ENCODE measurements at regions not wholly inside any gene's neighbourhood (a gene's known extent, or its start where the extent isn't known, plus 50 kb on each side); places are given as distances from the start of the nearest gene placed in this dataset.

DNA sequence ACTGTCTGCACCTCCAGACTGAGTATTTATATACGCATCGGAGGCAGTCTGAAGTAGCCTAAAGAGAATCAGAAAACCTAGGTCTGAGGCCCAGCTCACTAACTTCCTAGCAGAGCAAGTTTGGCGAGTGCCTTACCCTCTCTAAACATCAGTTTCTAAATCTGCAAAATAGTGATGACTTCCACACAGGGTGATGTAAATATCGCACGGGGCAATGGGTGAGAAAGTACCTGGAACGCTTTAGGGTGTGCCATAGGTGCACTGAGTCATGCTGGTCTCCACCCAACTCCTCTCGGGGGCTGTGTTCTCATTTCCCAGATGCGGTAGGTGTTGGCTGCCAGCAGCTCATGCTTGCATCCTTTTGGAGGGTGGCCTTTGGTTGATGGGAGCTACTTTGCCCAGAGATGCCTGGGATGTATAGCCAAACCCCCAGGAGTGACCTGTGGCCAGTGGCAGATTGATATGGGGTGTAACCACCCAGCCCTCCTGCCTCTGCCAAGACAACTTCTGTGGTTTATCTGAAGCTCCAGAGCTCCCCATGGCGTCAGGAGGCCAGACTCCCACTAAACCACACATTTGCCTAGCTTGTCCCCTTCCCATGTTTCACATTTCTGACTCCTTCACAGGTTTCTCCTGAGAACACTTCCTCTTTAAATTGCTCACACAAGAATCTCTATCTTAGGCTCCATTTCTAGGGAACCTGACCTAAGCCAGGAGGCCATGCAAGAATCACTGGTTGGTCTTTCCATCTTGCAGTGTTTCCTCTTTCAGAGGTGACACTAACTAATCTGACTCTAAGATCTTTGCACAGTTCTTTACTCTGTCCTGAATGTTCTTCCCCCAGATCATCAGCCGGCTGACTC lies 62.0 kb upstream of the TUNAR start:
- Mint-ChIP-seq H3K4me1 (no peaks in the 10 kb centered on the region), H3K27me3 (peaks cover 36% of the 10 kb centered on the region), H3K27ac (no peak overlapping the region), H3K9me3 (ENCODE audit: insufficient read depth) (no peaks in the 10 kb centered on the region), H3K4me3 (no peak overlapping the region)
- no peak overlapping the region for H3K27ac ChIP-seq (ENCODE audit: low read length in 2 of 2)
- WGBS (ENCODE audit: insufficient coverage) = 81% methylated on average over 9 of the region's 10 CpGs
- no peak overlapping the region for H3K4me3 ChIP-seq (ENCODE audit: control extremely low read depth in 1 of 5, extremely low read depth in 1 of 5, insufficient read depth in 1 of 5, low read depth in 2 of 5, low read length in 4 of 5)
- H3K9me3 ChIP-seq (ENCODE audit: control extremely low read depth in 1 of 3, control insufficient read depth in 2 of 3, insufficient read depth in 1 of 3, low read length in 2 of 3) = no peaks in the 10 kb centered on the region
- H3K9ac ChIP-seq (ENCODE audit: low read length) = no peak overlapping the region
- POLR2A ChIA-PET = no interaction called here
- DNase-seq (no peak), ATAC-seq (ENCODE audit: low read depth) (no peak)
- H3K4me1 ChIP-seq (ENCODE audit: control insufficient read depth in 2 of 2, insufficient read depth in 2 of 2, low read length in 2 of 2) = no peaks in the 10 kb centered on the region
- H3K36me3 ChIP-seq (replicated peaks in 1 of 2; ENCODE audit: control extremely low read depth in 1 of 2, control insufficient read depth in 1 of 2, extremely low read depth in 1 of 2, insufficient read depth in 2 of 2, low read length in 1 of 2) = no peaks in the 10 kb centered on the region
- H2AFZ ChIP-seq (ENCODE audit: insufficient read depth, low read depth, low read length, poor library complexity, severe bottlenecking) = no peak overlapping the region
- TF ChIP-seq, protein P1, sequence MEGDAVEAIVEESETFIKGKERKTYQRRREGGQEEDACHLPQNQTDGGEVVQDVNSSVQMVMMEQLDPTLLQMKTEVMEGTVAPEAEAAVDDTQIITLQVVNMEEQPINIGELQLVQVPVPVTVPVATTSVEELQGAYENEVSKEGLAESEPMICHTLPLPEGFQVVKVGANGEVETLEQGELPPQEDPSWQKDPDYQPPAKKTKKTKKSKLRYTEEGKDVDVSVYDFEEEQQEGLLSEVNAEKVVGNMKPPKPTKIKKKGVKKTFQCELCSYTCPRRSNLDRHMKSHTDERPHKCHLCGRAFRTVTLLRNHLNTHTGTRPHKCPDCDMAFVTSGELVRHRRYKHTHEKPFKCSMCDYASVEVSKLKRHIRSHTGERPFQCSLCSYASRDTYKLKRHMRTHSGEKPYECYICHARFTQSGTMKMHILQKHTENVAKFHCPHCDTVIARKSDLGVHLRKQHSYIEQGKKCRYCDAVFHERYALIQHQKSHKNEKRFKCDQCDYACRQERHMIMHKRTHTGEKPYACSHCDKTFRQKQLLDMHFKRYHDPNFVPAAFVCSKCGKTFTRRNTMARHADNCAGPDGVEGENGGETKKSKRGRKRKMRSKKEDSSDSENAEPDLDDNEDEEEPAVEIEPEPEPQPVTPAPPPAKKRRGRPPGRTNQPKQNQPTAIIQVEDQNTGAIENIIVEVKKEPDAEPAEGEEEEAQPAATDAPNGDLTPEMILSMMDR (IDR thresholded peaks at IDR 0.05) = no peak
- no peak for TF ChIP-seq EZH2 (IDR thresholded peaks at IDR 0.05; ENCODE audit: borderline replicate concordance, insufficient read depth, low read depth, low read length, poor library complexity, severe bottlenecking)
- H3K27me3 ChIP-seq (replicated peaks in 1 of 4; ENCODE audit: control extremely low read depth in 1 of 4, control insufficient read depth in 3 of 4, insufficient read depth in 4 of 4, low read length in 3 of 4) = peaks cover 0 to 7% (median 0%) of the 10 kb centered on the region in 4 experiments
- no peaks in the 10 kb centered on the region for H4K20me1 ChIP-seq (ENCODE audit: control insufficient read depth, insufficient read depth, low read length, poor library complexity, severe bottlenecking)
- intact Hi-C loops (cut with micrococcal nuclease) = no loop called here
- H3K79me2 ChIP-seq (ENCODE audit: control insufficient read depth, insufficient read depth, low read length) = no peaks in the 10 kb centered on the region
- no peak overlapping the region for H3K4me2 ChIP-seq (replicated peaks; ENCODE audit: low read depth, low read length, poor library complexity, severe bottlenecking)
- CTCF ChIA-PET = no interaction called here

GRCh38 chr14:95811813-95812212 lies 64.8 kb upstream of the TUNAR start:
- Mint-ChIP-seq H3K27me3 (peaks cover 21% of the 10 kb centered on the region), H3K4me1 (no peaks in the 10 kb centered on the region), H3K9me3 (ENCODE audit: insufficient read depth) (peaks cover 5% of the 10 kb centered on the region), H3K4me3 (no peak overlapping the region), H3K27ac (no peak overlapping the region)
- WGBS (ENCODE audit: insufficient coverage) = 100% methylated on average over 1 of the region's 4 CpGs
- ChIA-PET POLR2A (no interaction called here), CTCF (no interaction called here)
- H4K20me1 ChIP-seq (ENCODE audit: control insufficient read depth, insufficient read depth, low read length, poor library complexity, severe bottlenecking) = no peaks in the 10 kb centered on the region
- H3K4me3 ChIP-seq (ENCODE audit: control extremely low read depth in 1 of 5, extremely low read depth in 1 of 5, insufficient read depth in 1 of 5, low read depth in 2 of 5, low read length in 4 of 5) = no peak overlapping the region
- ATAC-seq (ENCODE audit: low read depth) (no peak), DNase-seq (no peak)
- H3K4me2 ChIP-seq (replicated peaks; ENCODE audit: low read depth, low read length, poor library complexity, severe bottlenecking) = no peak overlapping the region
- no peaks in the 10 kb centered on the region for H3K36me3 ChIP-seq (replicated peaks in 1 of 2; ENCODE audit: control extremely low read depth in 1 of 2, control insufficient read depth in 1 of 2, extremely low read depth in 1 of 2, insufficient read depth in 2 of 2, low read length in 1 of 2)
- peaks cover 0 to 8% (median 0%) of the 10 kb centered on the region in 4 experiments for H3K27me3 ChIP-seq (replicated peaks in 1 of 4; ENCODE audit: control extremely low read depth in 1 of 4, control insufficient read depth in 3 of 4, insufficient read depth in 4 of 4, low read length in 3 of 4)
- no peak overlapping the region for H2AFZ ChIP-seq (ENCODE audit: insufficient read depth, low read depth, low read length, poor library complexity, severe bottlenecking)
- no peak for TF ChIP-seq EZH2 (IDR thresholded peaks at IDR 0.05; ENCODE audit: borderline replicate concordance, insufficient read depth, low read depth, low read length, poor library complexity, severe bottlenecking)
- TF ChIP-seq, protein P1 (IDR thresholded peaks at IDR 0.05) = no peak
- H3K9me3 ChIP-seq (ENCODE audit: control extremely low read depth in 1 of 3, control insufficient read depth in 2 of 3, insufficient read depth in 1 of 3, low read length in 2 of 3) = peaks cover 0 to 8% (median 6%) of the 10 kb centered on the region in 3 donors
- no peaks in the 10 kb centered on the region for H3K4me1 ChIP-seq (ENCODE audit: control insufficient read depth in 2 of 2, insufficient read depth in 2 of 2, low read length in 2 of 2)
- H3K79me2 ChIP-seq (ENCODE audit: control insufficient read depth, insufficient read depth, low read length) = no peaks in the 10 kb centered on the region
- intact Hi-C loops (cut with micrococcal nuclease) = no loop called here
- no peak overlapping the region for H3K27ac ChIP-seq (ENCODE audit: low read length in 2 of 2)
- no peak overlapping the region for H3K9ac ChIP-seq (ENCODE audit: low read length)
